Ishikawa (cell line): ENCODE measurements at regions not wholly inside any gene's neighbourhood (a gene's known extent, or its start where the extent isn't known, plus 50 kb on each side); places are given as distances from the start of the nearest gene placed in this dataset.

ENCODE experiments used
- CEBPB ChIP-seq: IDR thresholded peaks from 2 replicates; pipeline ENCODE4 v1.6.1; 2012
- EGR1 ChIP-seq: IDR thresholded peaks from 2 replicates; pipeline ENCODE4 v1.6.1; 2012
- EP300 ChIP-seq: IDR thresholded peaks from 2 replicates; pipeline ENCODE4 v1.6.1; 2012; ENCODE audit warnings: borderline replicate concordance

DNA sequence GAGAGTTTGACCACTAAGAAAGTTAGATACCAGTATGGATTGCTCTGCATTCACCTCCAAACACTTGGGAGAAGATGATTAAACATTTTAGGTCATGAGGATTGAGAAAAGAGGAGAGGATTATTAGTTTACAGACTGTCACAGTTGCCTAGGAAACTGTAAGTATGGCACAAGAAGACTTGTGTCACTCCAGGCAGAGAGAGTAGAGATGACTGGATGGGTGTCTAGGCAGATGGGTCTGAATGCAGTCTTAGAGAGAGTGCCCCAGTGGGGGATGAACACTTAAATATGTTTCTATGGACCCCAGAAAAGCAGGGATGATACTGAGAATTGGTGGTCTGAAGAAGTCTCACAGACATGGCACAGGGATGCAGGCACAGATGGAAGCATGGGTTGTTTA, 477.6 kb upstream of the B3GALT2 start:
- no peak for TF ChIP-seq EGR1
- TF ChIP-seq EP300 = no peak
- TF ChIP-seq CEBPB = no peak
